Mucosa of stomach (tissue), 1 donor: ENCODE measurements at regions not wholly inside any gene's neighbourhood (a gene's known extent, or its start where the extent isn't known, plus 50 kb on each side); places are given as distances from the start of the nearest gene placed in this dataset.

Source experiments
- H3K27me3 ChIP-seq: one replicate; pipeline ENCODE4 v1.7.0; 2013; ENCODE audit warnings: mild to moderate bottlenecking, low read length; ENCODE audit not compliant: control insufficient read depth, insufficient read depth
- H3K36me3 ChIP-seq: one replicate; pipeline ENCODE4 v1.7.0; 2013; ENCODE audit warnings: low read length; ENCODE audit not compliant: control insufficient read depth, insufficient read depth
- H3K4me1 ChIP-seq: one replicate; pipeline ENCODE4 v1.7.0; 2013; ENCODE audit warnings: mild to moderate bottlenecking, low read length; ENCODE audit not compliant: control insufficient read depth, insufficient read depth
- H3K4me3 ChIP-seq: one replicate; pipeline ENCODE4 v1.7.0; 2013; ENCODE audit warnings: low read length
- H3K9ac ChIP-seq: one replicate; pipeline ENCODE4 v1.7.0; 2013; ENCODE audit warnings: mild to moderate bottlenecking, low read length, moderate library complexity
- H3K9me3 ChIP-seq: one replicate; pipeline ENCODE4 v1.7.0; 2013; ENCODE audit warnings: mild to moderate bottlenecking, low read length, moderate library complexity; ENCODE audit not compliant: control insufficient read depth
- donor health status: Pancreatic carcinoma.

DNA sequence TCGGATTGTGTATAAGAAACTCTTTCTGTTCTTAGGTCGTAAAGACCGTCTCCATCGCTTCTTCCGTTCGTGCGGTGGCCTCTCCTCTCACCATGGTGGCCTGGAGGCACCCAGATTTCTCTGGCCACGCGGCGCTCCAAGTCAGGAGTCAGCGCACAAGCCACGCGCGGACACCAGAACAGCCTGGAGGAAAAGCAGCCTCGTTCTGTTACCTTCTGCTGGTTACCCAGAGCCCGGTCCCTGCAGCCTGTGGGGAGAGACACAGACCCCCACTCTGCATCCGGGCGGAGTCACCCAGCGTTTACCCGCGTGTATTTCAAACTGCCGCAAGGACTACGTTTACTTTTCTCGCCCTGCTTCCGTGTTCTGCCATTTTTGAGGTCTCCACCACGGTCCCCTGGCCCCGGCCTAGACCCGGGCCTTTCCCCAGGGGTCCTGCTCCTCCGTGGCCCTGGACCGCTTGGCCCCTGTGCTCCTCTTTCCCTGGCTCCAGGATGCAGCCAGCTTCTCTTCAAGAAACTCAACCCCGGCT is 776.1 kb downstream of the BRD1 start:
- Histone ChIP-seq H3K27me3 (peaks cover 4% of the 10 kb centered on the region), H3K4me1 (no peaks in the 10 kb centered on the region), H3K9me3 (no peaks in the 10 kb centered on the region), H3K9ac (no peak overlapping the region), H3K36me3 (no peaks in the 10 kb centered on the region), H3K4me3 (no peak overlapping the region)

DNA sequence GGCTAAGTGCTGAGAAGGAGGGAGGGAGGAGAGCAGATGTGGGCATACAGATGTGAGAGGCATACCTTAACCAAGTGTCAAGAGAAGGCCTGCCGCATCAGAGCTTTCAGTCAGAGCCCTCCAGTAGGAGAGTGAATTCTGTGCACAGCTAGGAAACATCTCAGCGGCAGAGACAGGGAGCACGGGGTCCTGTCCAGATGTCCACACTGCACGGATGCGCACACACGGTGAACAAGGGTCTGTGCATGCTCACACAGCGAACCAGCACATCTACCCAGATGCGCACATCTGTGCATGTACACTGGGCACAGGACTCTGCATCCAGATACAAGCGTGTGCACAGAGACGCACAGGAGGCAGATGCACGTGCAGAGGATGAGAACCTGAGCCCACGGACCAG is 778.0 kb downstream of the BRD1 start:
- H3K9me3 ChIP-seq: no peaks in the 10 kb centered on the region
- no peaks in the 10 kb centered on the region for H3K4me1 ChIP-seq
- H3K4me3 ChIP-seq: no peak overlapping the region
- H3K36me3 ChIP-seq: no peaks in the 10 kb centered on the region
- H3K9ac ChIP-seq: no peak overlapping the region
- H3K27me3 ChIP-seq: peaks cover 8% of the 10 kb centered on the region

DNA sequence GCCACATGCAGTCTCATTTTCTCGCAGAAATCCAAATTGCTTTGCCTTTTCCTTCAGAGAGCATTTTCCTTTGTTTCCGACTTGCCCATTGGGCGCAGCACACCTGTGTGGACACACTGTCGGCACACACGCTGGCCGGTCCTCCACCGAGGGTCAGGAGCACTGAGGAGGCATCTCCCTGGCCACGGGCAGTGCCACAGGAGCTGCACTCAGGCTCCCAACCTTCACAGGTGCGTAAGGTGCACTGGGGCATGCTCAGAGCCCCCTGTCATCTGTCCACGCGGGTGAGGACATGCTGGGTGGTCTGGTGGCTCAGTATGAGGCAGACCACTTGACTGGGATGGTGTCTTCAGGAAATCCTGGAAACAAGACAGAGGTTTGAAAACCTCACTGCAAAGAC is 779.1 kb downstream of the BRD1 start:
- Histone ChIP-seq H3K4me1 (no peaks in the 10 kb centered on the region), H3K36me3 (no peaks in the 10 kb centered on the region), H3K9ac (no peak overlapping the region), H3K4me3 (no peak overlapping the region), H3K9me3 (no peaks in the 10 kb centered on the region), H3K27me3 (peaks cover 8% of the 10 kb centered on the region)

DNA sequence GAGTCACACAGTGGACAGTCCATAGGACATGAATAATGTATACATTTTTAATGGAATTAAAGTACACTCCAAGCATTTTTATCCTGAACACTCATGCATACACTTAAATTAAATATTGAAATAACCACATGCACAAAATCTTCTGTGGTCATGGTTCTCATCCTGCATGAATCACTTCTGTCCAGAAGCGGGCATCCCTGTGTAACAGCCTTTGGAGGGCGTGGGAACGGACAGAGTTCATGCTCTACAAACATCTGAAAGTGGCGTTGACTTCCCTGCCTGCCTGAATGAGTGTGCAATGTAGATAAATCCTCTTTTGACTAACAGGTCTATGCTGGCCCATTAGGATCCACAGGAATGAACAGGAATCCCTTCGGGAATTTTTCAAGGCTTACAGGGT is 780.2 kb downstream of the BRD1 start:
- Histone ChIP-seq H3K9ac (no peak overlapping the region), H3K27me3 (peaks cover 8% of the 10 kb centered on the region), H3K4me1 (no peaks in the 10 kb centered on the region), H3K9me3 (no peaks in the 10 kb centered on the region), H3K36me3 (no peaks in the 10 kb centered on the region), H3K4me3 (no peak overlapping the region)

DNA sequence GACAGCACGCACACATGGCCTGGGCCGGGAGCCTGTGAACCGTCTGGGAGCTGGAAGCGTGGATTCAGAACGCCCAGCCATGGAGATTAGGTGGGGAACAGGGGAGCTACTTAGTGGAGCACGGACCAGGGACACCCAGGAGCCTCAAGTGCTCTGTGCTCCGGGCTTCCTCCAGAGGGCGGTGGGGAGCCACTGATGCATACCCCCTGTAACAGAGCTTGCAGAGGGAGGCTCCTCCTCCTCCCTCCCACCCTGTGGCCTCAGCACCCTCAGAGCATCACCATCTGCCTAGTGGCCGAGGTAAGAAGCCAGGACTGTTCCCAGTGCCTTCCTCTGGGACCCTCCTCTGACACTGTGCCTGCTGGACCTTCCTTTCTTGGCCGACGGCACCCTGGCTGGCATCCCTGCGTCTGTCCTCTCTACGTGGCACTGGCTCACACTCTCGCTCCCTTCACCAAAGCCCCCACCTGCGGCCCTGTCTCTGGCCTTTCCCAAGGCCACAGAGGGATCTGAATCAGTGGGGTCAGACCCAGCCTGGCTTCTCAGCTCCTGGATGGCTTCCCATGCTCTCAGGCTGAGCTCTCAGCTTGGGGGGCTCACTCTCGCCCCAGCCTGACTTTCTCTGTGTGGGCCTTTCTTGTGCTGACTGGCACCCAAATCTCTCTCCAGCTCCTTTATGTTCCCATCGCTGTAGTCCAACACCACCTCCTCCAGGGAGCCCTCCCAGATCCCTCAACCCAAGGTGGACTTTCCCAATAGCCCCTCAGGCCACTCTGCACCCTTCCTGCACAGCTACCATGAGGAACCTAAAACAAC is 780.9 kb downstream of the BRD1 start:
- Histone ChIP-seq H3K9me3 (no peaks in the 10 kb centered on the region), H3K9ac (no peak overlapping the region), H3K27me3 (peaks cover 8% of the 10 kb centered on the region), H3K4me1 (no peaks in the 10 kb centered on the region), H3K36me3 (no peaks in the 10 kb centered on the region), H3K4me3 (no peak overlapping the region)

DNA sequence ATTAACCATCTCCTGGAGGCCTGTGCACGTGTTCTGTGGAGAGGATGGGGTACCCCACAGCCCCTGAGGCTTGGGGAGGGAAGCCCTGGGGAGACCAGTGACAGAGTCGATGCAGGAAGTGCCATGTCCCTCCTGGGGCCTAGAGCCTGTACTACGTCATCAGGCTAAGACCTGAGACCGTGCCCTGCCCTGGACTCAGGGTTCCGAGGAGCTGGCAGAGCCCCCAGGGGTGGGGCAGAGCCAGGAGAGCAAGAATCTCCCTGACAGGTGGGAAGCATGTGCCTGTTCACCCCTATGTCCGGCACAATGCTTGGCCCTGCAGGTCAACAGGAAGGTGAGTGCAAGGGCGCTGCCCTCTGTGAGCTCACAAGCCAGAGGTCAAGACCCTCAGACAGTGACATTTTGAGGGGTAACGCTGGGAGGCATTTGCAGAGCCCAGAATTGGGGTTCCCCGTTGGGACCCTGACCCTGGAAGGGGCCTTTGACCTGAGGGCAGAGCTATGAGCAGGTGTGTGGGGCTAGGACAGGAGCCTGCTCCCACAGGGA is 781.6 kb downstream of the BRD1 start:
- Histone ChIP-seq H3K9me3 (no peaks in the 10 kb centered on the region), H3K27me3 (peaks cover 8% of the 10 kb centered on the region), H3K36me3 (no peaks in the 10 kb centered on the region), H3K4me1 (no peaks in the 10 kb centered on the region), H3K4me3 (no peak overlapping the region), H3K9ac (no peak overlapping the region)

DNA sequence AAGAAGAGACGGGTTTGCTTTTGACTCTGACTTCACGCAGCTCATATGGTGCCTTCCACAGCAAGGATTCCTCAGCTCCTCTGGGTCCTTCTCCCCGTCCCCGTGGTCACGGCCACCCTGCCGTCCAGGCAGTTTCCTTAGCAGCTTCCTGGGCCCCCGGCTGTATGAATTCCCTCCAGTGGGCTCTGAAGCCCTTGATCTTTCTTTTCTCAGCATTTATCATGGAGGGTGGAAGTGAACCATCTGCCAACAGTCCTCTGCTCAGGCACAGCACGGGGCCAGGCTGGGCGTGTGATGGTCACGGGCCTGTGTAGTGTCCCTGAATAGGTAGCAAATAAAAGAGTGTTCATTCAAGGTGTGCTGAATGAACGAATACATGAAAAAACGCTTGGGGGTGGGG is 782.4 kb downstream of the BRD1 start:
- no peaks in the 10 kb centered on the region for H3K9me3 ChIP-seq
- no peaks in the 10 kb centered on the region for H3K36me3 ChIP-seq
- no peak overlapping the region for H3K9ac ChIP-seq
- peaks cover 8% of the 10 kb centered on the region for H3K27me3 ChIP-seq
- H3K4me3 ChIP-seq: no peak overlapping the region
- no peaks in the 10 kb centered on the region for H3K4me1 ChIP-seq

DNA sequence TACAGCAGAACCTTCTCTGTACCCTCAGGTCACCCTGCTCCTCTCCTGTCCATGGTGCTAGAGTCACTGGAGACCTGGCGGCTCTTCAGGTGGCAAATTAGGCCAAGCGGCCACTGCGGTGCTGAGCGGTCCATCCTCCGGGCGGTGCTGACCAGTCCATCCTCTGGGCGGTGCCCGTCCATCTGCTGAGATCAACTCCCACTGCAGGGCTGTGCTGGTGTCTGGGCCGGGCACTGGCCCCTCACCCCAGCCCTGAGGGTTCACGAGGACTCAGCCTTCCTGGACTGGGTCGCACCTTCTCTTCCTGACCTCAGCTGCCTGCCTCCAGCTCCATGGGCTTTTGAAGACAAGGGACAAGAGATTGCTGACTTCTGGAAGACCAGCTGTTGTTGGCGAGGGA is 782.9 kb downstream of the BRD1 start:
- Histone ChIP-seq H3K27me3 (peaks cover 8% of the 10 kb centered on the region), H3K36me3 (no peaks in the 10 kb centered on the region), H3K9me3 (no peaks in the 10 kb centered on the region), H3K4me3 (no peak overlapping the region), H3K9ac (no peak overlapping the region), H3K4me1 (no peaks in the 10 kb centered on the region)

DNA sequence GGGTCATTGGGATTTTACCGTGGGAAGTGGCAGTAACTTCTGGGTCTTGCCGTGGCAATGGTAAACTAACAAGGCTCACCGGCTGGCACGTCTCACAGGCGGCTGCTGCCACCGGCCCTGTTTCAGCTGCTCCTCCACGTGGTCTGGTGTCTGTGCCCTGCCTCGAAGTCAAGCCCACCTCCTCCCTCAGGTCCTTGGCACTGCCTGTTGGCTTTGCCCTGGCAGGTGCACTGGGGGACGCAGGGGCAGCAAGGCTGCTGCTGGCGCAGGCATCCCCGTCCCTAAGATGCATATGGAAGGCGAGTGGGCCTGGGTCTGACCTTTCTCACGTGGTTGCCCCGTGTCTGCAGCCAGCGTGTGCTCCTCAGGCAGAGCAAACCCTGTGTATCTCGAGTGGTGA is 783.6 kb downstream of the BRD1 start:
- no peak overlapping the region for H3K4me3 ChIP-seq
- H3K27me3 ChIP-seq: peaks cover 8% of the 10 kb centered on the region
- no peaks in the 10 kb centered on the region for H3K36me3 ChIP-seq
- no peaks in the 10 kb centered on the region for H3K4me1 ChIP-seq
- H3K9me3 ChIP-seq: no peaks in the 10 kb centered on the region
- H3K9ac ChIP-seq: no peak overlapping the region

DNA sequence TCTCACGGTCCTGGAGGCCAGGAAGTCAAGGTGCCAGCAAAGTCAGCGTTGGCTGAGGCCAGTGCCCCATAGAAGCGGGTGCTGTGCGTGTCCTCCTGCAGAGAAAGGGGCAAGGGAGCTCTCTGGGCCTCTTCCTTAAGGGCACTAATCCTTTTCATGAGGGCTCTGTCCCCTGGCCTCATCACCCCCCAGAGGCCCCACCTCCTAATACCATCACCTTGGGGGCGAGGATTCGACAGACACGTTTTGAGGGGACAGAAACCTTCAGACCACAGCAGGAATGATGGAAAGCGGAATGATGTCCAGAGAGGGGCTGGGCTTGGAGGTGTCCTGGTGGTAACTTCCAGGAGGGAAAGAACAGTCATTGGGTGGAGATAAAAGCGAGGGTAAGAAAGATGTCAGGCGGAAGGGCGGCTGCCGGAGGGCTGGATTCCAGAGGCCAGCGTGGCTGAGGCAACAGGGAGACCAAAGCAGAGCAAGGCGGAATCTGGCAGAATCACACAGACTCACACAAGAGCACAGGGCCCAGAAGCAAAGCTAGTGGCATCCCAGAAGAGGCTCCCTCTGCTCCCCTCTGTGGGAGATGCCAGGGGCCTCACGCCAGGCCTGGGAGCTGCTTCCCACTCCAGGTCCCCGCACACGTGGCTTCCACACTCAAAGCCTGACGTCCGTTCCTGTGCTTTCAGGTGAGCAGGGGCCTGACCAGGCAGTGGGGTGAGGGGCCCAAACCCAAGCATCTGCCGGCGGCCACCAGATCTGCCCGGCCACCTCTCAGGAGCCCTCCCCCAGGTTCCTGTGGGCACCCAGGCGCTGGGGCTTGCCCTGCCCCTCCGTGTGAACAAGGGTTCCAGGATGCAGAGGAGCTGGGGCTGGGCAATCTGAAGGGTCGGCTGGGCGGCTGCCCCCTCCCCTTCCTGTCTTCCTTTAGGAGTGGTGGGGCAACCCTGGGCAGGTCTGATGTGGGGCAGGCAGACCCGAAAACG is 784.5 kb downstream of the BRD1 start:
- Histone ChIP-seq H3K27me3 (peaks cover 8% of the 10 kb centered on the region), H3K36me3 (no peaks in the 10 kb centered on the region)

DNA sequence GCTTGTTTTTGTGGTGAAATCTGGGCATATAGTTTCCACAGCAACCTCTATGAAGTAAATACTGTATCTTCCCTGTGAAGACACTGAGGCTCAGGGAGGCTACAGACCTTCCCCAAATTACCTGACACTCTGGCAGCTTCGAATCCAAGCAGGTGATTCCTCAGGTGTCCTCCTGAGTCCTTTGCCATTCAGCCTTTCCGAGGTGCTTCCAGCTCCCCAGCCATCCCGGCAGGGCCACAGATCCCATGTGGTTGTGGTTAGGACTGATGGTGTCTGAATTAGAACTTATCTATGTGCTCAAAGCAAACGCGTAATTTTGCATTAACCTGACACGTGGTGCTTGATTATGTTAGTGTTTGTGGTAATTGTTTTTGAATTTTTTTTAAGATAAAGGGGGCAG is 785.6 kb downstream of the BRD1 start:
- no peak overlapping the region for H3K9ac ChIP-seq
- H3K4me1 ChIP-seq: no peaks in the 10 kb centered on the region
- no peak overlapping the region for H3K4me3 ChIP-seq
- H3K27me3 ChIP-seq: peaks cover 8% of the 10 kb centered on the region
- H3K36me3 ChIP-seq: no peaks in the 10 kb centered on the region
- no peaks in the 10 kb centered on the region for H3K9me3 ChIP-seq

More for the DNA sequence above, 784.5 kb downstream of the BRD1 start:
- no peak overlapping the region for H3K4me3 ChIP-seq
- H3K9ac ChIP-seq: no peak overlapping the region
- H3K9me3 ChIP-seq: no peaks in the 10 kb centered on the region
- H3K4me1 ChIP-seq: no peaks in the 10 kb centered on the region
